Tibial nerve (tissue), 4 donors: ENCODE measurements at regions not wholly inside any gene's neighbourhood (a gene's known extent, or its start where the extent isn't known, plus 50 kb on each side); places are given as distances from the start of the nearest gene placed in this dataset.

Experiments used
- DNase-seq, 2 donors: peaks; one replicate each; pipeline ENCODE4 v3.0.0-alpha.2; 2019; ENCODE audit warnings: low spot score in 2 of 2
- H3K27ac ChIP-seq, 4 donors: fragments of 200-600 bp; sonication (generic) in 3 of 4; one replicate each; pipeline ENCODE4 v1.5.1; 2017 to 2019; ENCODE audit warnings: mild to moderate bottlenecking in 1 of 4
- H3K27me3 ChIP-seq, 2 donors: fragments of 200-600 bp; sonication (generic) in 1 of 2; one replicate each; pipeline versions ENCODE4 v1.5.1 to v1.6.0; 2017 to 2019
- H3K36me3 ChIP-seq, 3 donors: fragments of 200-600 bp; sonication (generic); one replicate each; pipeline ENCODE4 v1.5.1; 2018 to 2019
- H3K4me1 ChIP-seq, 4 donors: fragments of 200-600 bp; sonication (generic) in 3 of 4; one replicate each; pipeline ENCODE4 v1.5.1; 2017 to 2019
- H3K4me3 ChIP-seq, 4 donors: fragments of 200-600 bp; sonication (generic) in 3 of 4; one replicate each; pipeline ENCODE4 v1.5.1; 2017 to 2019; ENCODE audit warnings: mild to moderate bottlenecking in 1 of 4, moderate library complexity in 1 of 4
- H3K9me3 ChIP-seq, 4 donors: fragments of 200-600 bp; sonication (generic) in 3 of 4; one replicate each; pipeline ENCODE4 v1.5.1; 2017 to 2019
- CTCF ChIP-seq, 5 experiments: fragments of 200-600 bp in 3 of 5; fragments of 450-650 bp in 2 of 5; sonication (generic) in 3 of 5; IDR thresholded peaks; one replicate each; pipeline ENCODE4 v1.5.1; 2016 to 2019; ENCODE audit warnings: antibody characterized with exemption in 5 of 5, mild to moderate bottlenecking in 3 of 5, moderate library complexity in 2 of 5
- EP300 ChIP-seq, 2 donors: sonication (generic); formaldehyde crosslinking; IDR thresholded peaks; one replicate each; pipeline ENCODE4 v1.6.1; 2017; ENCODE audit warnings: antibody characterized with exemption in 2 of 2, mild to moderate bottlenecking in 1 of 2
- POLR2A ChIP-seq, 2 donors: fragments of 450-650 bp; IDR thresholded peaks; one replicate each; pipeline ENCODE4 v1.6.1; 2017; ENCODE audit warnings: antibody characterized with exemption in 2 of 2, mild to moderate bottlenecking in 2 of 2, moderate library complexity in 2 of 2
- WGBS, 2 donors: methylation state at CpG; one replicate each; pipeline ENCODE4 v1.1.5; 2018; 5-methylcytosine and 5-hydroxymethylcytosine counted together

GRCh38 chr9:86695910-86696424, 251.3 kb downstream of the GAS1 start:
- no peak for TF ChIP-seq EP300 (IDR thresholded peaks at IDR 0.05)
- TF ChIP-seq CTCF (IDR thresholded peaks at IDR 0.05): no peak
- no peak for TF ChIP-seq POLR2A (IDR thresholded peaks at IDR 0.05)
- WGBS, 2 donors: 78 to 88% methylated on average over 3 of the region's 3 CpGs
- H3K4me1 ChIP-seq: peaks cover 0 to 13% (median under 1%) of the 10 kb centered on the region in 4 donors
- no peak overlapping the region for H3K27ac ChIP-seq
- H3K36me3 ChIP-seq: no peaks in the 10 kb centered on the region
- no peaks in the 10 kb centered on the region for H3K9me3 ChIP-seq
- no peaks in the 10 kb centered on the region for H3K27me3 ChIP-seq
- H3K4me3 ChIP-seq: no peak overlapping the region
- no peak for DNase-seq

DNA sequence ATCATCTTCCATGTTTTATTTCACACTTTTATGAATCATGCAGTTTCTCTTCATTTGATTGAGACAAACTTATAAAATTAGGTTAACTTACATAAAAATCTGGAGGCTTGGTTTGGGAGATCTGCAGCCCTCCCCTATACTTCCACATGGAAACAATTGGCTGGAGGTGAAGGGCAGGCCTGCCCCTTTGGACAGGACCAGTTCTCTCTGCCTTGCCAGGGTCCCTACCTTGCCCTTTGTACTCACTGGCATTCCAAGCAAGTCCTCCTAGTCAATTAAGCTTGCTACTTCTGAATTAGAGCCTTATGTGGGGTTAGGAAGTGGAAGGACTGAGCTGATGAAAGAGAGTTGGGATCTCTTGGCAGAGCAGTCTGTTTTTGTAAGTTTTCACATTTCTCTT, 257.3 kb downstream of the GAS1 start:
- Histone ChIP-seq H3K27me3 (no peaks in the 10 kb centered on the region), H3K36me3 (no peaks in the 10 kb centered on the region), H3K27ac (no peak overlapping the region), H3K4me1 (no peaks in the 10 kb centered on the region), H3K9me3 (no peaks in the 10 kb centered on the region), H3K4me3 (no peak overlapping the region)
- TF ChIP-seq POLR2A (IDR thresholded peaks at IDR 0.05): no peak
- TF ChIP-seq EP300 (IDR thresholded peaks at IDR 0.05): no peak
- no peak for TF ChIP-seq CTCF (IDR thresholded peaks at IDR 0.05)
- no peak for DNase-seq

DNA sequence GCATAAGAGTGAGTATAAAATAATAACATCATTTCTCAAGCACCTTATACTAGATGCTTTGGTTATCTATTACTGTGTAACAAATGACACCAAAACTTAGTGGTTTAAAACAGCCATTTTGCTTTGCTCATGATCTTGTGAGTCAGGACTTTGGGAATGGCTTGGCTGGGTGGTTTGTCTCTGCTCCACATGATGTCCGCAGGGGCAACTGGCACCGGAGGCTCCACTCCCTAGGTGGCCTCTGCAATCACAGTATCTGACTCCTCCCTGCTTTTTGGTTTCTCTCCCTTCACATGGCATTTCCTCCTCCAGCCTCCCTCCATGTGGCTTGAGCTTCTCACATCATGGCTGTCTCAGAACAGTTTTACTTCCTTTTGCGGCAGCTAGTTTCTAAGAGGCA, 259.5 kb downstream of the GAS1 start:
- TF ChIP-seq POLR2A (IDR thresholded peaks at IDR 0.05) (no peak), CTCF (IDR thresholded peaks at IDR 0.05) (no peak), EP300 (IDR thresholded peaks at IDR 0.05) (no peak)
- WGBS, 2 donors: 75 to 86% methylated on average over 3 of the region's 3 CpGs
- peaks cover 0 to 5% (median 0%) of the 10 kb centered on the region in 4 donors for H3K4me1 ChIP-seq
- no peaks in the 10 kb centered on the region for H3K27me3 ChIP-seq
- no peaks in the 10 kb centered on the region for H3K36me3 ChIP-seq
- H3K27ac ChIP-seq: no peak overlapping the region
- no peak overlapping the region for H3K4me3 ChIP-seq
- no peak for DNase-seq
- H3K9me3 ChIP-seq: no peaks in the 10 kb centered on the region

GRCh38 chr9:86685556-86685955, 261.8 kb downstream of the GAS1 start:
- no peaks in the 10 kb centered on the region for H3K9me3 ChIP-seq
- no peak overlapping the region for H3K4me3 ChIP-seq
- DNase-seq: no peak
- no peak for TF ChIP-seq EP300 (IDR thresholded peaks at IDR 0.05)
- TF ChIP-seq POLR2A (IDR thresholded peaks at IDR 0.05): no peak
- no peak for TF ChIP-seq CTCF (IDR thresholded peaks at IDR 0.05)
- no peak overlapping the region for H3K27ac ChIP-seq
- no peaks in the 10 kb centered on the region for H3K27me3 ChIP-seq
- H3K4me1 ChIP-seq: peaks cover 0 to 5% (median 0%) of the 10 kb centered on the region in 4 donors
- WGBS, 2 donors: 86 to 89% methylated on average over 3 of the region's 3 CpGs
- no peaks in the 10 kb centered on the region for H3K36me3 ChIP-seq

DNA sequence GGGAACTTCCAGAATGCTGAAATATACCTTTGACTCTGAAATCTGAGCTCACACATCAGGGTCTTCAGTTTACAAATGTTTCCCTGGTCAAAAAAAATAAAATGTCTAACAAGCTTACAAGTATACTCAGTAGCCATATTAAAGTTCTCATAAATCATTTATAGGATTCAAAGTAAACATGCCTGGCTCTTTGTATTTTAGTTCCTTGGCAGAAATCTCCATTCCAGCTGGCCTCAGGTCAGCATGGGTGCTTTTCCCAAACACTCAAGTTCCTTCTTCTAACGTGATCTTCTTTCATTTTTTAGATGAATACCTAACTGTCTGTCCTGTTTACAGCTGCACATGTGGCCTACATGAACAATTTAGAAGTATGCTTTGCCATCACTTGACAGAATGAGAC, 263.2 kb downstream of the GAS1 start:
- DNase-seq: no peak
- Histone ChIP-seq H3K36me3 (no peaks in the 10 kb centered on the region), H3K4me1 (peaks cover 0 to 5% (median 0%) of the 10 kb centered on the region in 4 donors), H3K9me3 (no peaks in the 10 kb centered on the region), H3K27ac (no peak overlapping the region), H3K4me3 (no peak overlapping the region), H3K27me3 (no peaks in the 10 kb centered on the region)
- WGBS, 2 donors: 13 to 21% methylated on average over 1 of the region's 1 CpG
- no peak for TF ChIP-seq POLR2A (IDR thresholded peaks at IDR 0.05)
- no peak for TF ChIP-seq CTCF (IDR thresholded peaks at IDR 0.05)
- no peak for TF ChIP-seq EP300 (IDR thresholded peaks at IDR 0.05)
